ENCODE measurements at regions not wholly inside any gene's neighbourhood (a gene's known extent, or its start where the extent isn't known, plus 50 kb on each side); places are given as distances from the start of the nearest gene placed in this dataset.

GRCh38 chr13:92951273-92951890 is 275.2 kb upstream of the GPC6 start:
- no peak for DNase-seq (ENCODE audit: insufficient read length, low spot score, missing footprints)
- TF ChIP-seq CTCF (IDR thresholded peaks at IDR 0.05; ENCODE audit: extremely low read depth, low read depth, low read length) = no peak
- no peaks in the 10 kb centered on the region for H3K4me1 ChIP-seq (ENCODE audit: insufficient read depth, low read length)

DNA sequence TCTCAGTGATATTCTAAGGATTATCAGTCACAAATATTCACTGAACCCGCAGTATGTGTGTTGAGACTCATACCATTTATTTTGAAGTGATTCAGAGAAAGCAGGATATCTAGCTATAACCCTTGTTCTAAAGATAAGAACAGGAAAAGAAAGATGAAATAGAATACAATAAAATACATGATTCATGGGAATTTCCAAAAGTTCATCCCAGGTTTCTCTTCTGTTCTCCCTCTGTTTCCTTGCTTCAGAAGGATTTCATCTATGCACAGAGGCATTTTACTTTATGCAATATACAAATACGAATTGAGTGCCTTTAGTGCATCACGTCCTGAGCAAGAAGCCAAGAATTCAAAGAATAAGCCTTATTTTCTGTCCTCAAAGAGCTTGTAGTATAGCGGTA is 274.4 kb upstream of the GPC6 start:
- H3K79me2 ChIP-seq (ENCODE audit: insufficient read depth, low read length) = no peaks in the 10 kb centered on the region
- H4K20me1 ChIP-seq (ENCODE audit: insufficient read depth, low read length) = no peaks in the 10 kb centered on the region
- no peak for DNase-seq (ENCODE audit: insufficient read length, low spot score, missing footprints)
- no peaks in the 10 kb centered on the region for H3K9me3 ChIP-seq (ENCODE audit: low read depth, low read length)
- no peaks in the 10 kb centered on the region for H3K27me3 ChIP-seq (ENCODE audit: insufficient read depth, low read length)
- H3K27ac ChIP-seq (ENCODE audit: low read depth, low read length) = no peak overlapping the region
- no peak overlapping the region for H3K4me2 ChIP-seq (ENCODE audit: insufficient read depth, low read length)
- H3K4me3 ChIP-seq (ENCODE audit: insufficient read depth, low read length) = no peak overlapping the region
- no peaks in the 10 kb centered on the region for H3K36me3 ChIP-seq (ENCODE audit: insufficient read depth, low read length)
- no peaks in the 10 kb centered on the region for H3K4me1 ChIP-seq (ENCODE audit: insufficient read depth, low read length)
- no peak for TF ChIP-seq CTCF (IDR thresholded peaks at IDR 0.05; ENCODE audit: extremely low read depth, low read depth, low read length)
- H2AFZ ChIP-seq (ENCODE audit: low read length) = no peak overlapping the region

More at GRCh38 chr13:92951273-92951890, 275.2 kb upstream of the GPC6 start:
- Histone ChIP-seq H3K36me3 (ENCODE audit: insufficient read depth, low read length) (no peaks in the 10 kb centered on the region), H3K79me2 (ENCODE audit: insufficient read depth, low read length) (no peaks in the 10 kb centered on the region), H2AFZ (ENCODE audit: low read length) (no peak overlapping the region), H3K27me3 (ENCODE audit: insufficient read depth, low read length) (no peaks in the 10 kb centered on the region), H3K27ac (ENCODE audit: low read depth, low read length) (no peak overlapping the region), H4K20me1 (ENCODE audit: insufficient read depth, low read length) (no peaks in the 10 kb centered on the region), H3K9me3 (ENCODE audit: low read depth, low read length) (no peaks in the 10 kb centered on the region), H3K4me2 (ENCODE audit: insufficient read depth, low read length) (no peak overlapping the region), H3K4me3 (ENCODE audit: insufficient read depth, low read length) (no peak overlapping the region)

DNA sequence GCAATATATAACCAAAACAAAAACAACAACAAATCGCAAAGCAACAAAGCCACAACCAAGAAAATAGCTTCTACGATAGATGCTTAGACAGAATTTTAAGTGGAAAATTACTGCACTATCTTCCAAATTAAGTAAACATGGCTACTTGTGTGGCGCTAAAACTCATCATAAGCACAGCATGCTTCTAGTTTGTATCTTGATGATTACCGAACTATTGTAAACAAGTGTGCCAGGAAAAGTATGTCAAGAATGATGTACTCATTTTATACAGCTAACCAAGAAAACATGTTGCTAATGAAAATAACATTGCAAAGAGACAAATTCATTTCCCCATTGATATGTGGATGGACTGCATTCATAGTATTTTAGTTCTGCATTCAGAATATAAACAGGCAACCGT is 271.9 kb upstream of the GPC6 start:
- Histone ChIP-seq H3K27ac (ENCODE audit: low read depth, low read length) (no peak overlapping the region), H3K9me3 (ENCODE audit: low read depth, low read length) (no peaks in the 10 kb centered on the region), H3K4me2 (ENCODE audit: insufficient read depth, low read length) (no peak overlapping the region), H3K4me3 (ENCODE audit: insufficient read depth, low read length) (no peak overlapping the region), H3K79me2 (ENCODE audit: insufficient read depth, low read length) (no peaks in the 10 kb centered on the region), H3K36me3 (ENCODE audit: insufficient read depth, low read length) (no peaks in the 10 kb centered on the region), H2AFZ (ENCODE audit: low read length) (no peak overlapping the region), H3K27me3 (ENCODE audit: insufficient read depth, low read length) (no peaks in the 10 kb centered on the region), H3K4me1 (ENCODE audit: insufficient read depth, low read length) (no peaks in the 10 kb centered on the region), H4K20me1 (ENCODE audit: insufficient read depth, low read length) (no peaks in the 10 kb centered on the region)
- TF ChIP-seq CTCF (IDR thresholded peaks at IDR 0.05; ENCODE audit: extremely low read depth, low read depth, low read length) = no peak
- DNase-seq (ENCODE audit: insufficient read length, low spot score, missing footprints) = no peak

DNA sequence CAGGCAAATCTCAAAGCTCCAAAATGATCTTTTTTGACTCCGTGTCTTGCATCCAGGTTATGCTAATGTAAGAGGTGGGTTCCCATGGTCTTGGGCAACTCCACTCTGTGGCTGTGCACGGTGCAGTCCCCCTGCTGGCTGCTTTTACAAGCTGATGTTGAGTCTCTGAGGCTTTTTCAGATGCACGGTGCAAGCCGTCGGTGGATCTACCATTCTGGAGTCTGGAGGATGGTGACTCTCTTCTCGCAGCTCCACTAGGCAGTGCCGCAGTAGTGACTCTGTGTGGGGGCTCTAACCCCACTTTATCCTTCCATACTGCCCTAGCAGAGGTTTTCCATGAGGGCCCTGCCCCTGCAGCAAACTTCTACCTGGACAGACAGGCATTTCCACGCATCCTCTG is 266.8 kb upstream of the GPC6 start:
- no peaks in the 10 kb centered on the region for H3K27me3 ChIP-seq (ENCODE audit: insufficient read depth, low read length)
- H4K20me1 ChIP-seq (ENCODE audit: insufficient read depth, low read length) = no peaks in the 10 kb centered on the region
- DNase-seq (ENCODE audit: insufficient read length, low spot score, missing footprints) = no peak
- no peaks in the 10 kb centered on the region for H3K36me3 ChIP-seq (ENCODE audit: insufficient read depth, low read length)
- H3K79me2 ChIP-seq (ENCODE audit: insufficient read depth, low read length) = no peaks in the 10 kb centered on the region
- H3K4me2 ChIP-seq (ENCODE audit: insufficient read depth, low read length) = no peak overlapping the region
- no peak overlapping the region for H3K27ac ChIP-seq (ENCODE audit: low read depth, low read length)
- no peaks in the 10 kb centered on the region for H3K9me3 ChIP-seq (ENCODE audit: low read depth, low read length)
- H3K4me1 ChIP-seq (ENCODE audit: insufficient read depth, low read length) = no peaks in the 10 kb centered on the region
- H3K4me3 ChIP-seq (ENCODE audit: insufficient read depth, low read length) = no peak overlapping the region
- TF ChIP-seq CTCF (IDR thresholded peaks at IDR 0.05; ENCODE audit: extremely low read depth, low read depth, low read length) = no peak
- no peak overlapping the region for H2AFZ ChIP-seq (ENCODE audit: low read length)

Measured in osteoblast (primary cell).